Right hindlimb (tissue), 1 donor: ENCODE measurements at regions not wholly inside any gene's neighbourhood (a gene's known extent, or its start where the extent isn't known, plus 50 kb on each side); places are given as distances from the start of the nearest gene placed in this dataset.
A peak's percentile ranks its signal among the peaks of the same experiment; 100 is the strongest.
"Not testable (repeated sequence)": the region's sequence is repeated elsewhere in the genome, so short reads cannot be mapped to it uniquely, and the experiment has no call there.

Experiments
- DNase-seq: peaks from one replicate; pipeline ENCODE4 v3.0.0-alpha.2; 2018

- not testable (repeated sequence) for DNase-seq
These were observed 88.5 kb upstream of the RANBP6 start for GRCh38 chr9:6103911-6104310.

GRCh38 chr9:6102336-6102987, 87.0 kb upstream of the RANBP6 start:
- DNase-seq: not testable (repeated sequence)

- DNase-seq: not testable (repeated sequence)
These were observed 86.3 kb upstream of the RANBP6 start for GRCh38 chr9:6101725-6102124.

DNA sequence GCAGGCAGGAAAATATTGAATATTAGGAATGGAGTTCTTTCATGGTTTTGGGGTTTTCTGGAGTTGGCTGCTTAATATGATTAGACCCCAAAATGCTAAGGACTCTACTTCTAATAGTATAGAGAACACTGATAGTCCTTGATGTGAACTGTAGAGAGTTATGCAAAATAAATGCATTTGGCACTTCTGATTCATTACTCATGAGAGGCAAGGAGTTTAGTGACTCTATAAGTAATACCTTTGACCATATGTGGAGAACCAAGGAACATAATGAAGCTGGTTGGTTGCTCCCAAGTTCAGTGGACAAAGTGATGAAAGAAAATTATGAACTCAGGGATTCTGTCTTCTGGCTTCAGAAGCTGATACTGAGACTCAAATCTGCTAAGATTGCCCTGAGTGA, 83.9 kb upstream of the RANBP6 start:
- not testable (repeated sequence) for DNase-seq

GRCh38 chr9:6098431-6098830, 83.0 kb upstream of the RANBP6 start:
- DNase-seq: no peak

GRCh38 chr9:6096821-6097220, 81.4 kb upstream of the RANBP6 start:
- no peak for DNase-seq

DNA sequence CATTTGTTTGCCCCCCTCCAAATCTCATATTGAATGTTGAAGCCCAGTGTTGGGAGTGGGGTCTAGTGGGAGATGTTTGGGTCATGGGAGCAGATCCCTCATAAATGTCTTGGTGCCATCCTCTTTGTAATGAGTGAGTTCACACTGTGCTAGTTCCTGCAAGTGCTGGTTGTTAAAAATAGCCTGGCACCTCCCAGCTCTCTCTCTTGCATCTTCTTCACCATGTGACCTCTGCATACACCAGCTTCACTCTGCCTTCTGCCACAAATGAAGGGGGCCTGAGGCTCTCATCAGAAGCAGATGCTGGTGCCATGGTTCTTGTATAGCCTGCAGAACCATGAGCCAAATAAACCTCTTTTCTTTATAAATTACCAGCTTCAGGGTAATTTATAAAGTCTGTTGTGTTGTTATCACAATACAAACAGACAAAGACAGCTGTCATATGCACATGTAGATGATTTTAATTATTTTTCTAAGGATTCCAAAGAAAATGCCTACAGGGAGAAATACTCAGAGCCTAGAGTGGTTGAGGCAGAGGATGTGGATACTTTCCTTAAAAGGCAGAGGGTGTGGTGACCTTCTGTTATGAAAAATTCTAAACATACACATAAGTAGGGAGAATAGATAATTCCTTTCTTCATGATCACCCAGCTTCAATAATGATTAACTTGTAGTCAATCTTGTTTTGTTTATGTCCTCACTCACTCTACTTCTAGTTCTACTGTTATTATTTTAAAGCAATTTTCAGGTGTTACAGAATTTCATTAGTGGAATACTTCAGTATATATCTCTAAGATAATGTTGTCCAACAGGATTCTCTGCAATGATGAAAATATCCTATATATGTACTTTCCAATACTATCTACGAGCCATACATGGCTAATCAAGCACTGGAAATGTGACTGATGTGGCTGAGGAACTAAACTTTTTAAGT, 75.1 kb upstream of the RANBP6 start:
- DNase-seq: no peak

- DNase-seq: no peak
These were observed 73.9 kb upstream of the RANBP6 start for GRCh38 chr9:6089300-6089699.

GRCh38 chr9:6086006-6086655, 70.7 kb upstream of the RANBP6 start:
- DNase-seq: no peak

DNA sequence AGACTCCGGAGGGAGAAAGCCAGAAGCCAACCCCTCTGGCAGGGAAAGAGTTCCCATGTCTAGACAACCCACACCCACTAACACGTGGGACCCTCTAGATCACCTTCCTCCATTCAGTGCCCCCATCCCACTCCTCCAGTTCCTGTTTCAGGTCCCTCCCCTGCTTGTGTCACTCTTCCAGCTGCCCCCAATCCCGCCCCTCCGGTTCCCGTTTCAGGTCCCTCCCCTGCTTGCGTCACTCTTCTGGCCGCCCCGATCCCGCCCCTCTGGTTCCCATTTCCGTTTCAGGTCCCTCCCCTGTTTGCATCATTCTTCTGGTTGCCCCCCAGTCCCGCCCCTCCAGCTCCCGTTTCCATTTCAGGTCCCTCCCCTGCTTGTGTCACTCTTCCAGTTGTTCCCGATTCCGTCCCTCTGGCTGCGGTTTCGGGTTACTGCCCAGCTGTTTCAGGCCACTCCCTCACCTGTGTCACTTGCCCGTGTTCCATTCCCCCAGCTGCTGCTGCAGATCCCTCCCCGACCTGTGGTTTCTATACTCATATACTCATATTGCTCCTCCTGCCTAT, 64.8 kb upstream of the RANBP6 start:
- DNase-seq: peak; percentile 94

GRCh38 chr9:6079386-6079785, 64.0 kb upstream of the RANBP6 start:
- no peak for DNase-seq

DNA sequence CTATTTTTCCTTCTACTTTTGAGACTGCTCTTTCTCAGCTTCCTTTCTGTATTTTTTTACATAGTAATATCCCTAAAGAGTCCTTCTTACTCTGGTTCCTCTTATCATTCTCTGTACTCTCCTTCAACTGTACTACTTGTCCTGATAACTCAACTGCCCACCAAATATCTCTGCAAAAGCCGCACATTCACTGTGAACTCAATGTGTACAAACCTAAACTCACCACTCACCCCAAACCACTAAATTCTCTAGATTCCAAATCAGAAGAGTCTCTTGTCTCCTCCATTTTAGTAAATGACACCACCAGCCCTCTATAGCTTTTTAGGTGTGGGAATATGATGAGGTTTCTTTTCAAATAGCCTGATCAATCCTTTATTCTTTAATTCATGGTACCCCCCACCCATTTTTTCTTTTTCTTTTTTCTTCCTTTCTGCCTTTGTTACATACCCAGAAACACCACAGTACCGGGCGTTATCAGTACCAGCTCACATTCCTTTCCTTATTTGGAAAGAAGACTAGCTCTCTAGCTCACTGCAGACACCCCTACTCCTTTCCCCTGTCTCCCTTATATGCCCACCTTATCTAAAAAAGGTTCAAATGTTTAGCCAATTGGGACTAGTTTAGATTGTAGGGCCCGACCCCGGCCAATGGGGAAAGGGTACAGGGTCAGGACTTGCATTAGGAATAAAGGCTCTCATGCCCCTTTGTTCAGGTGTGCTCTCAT, 63.1 kb upstream of the RANBP6 start:
- no peak for DNase-seq

DNA sequence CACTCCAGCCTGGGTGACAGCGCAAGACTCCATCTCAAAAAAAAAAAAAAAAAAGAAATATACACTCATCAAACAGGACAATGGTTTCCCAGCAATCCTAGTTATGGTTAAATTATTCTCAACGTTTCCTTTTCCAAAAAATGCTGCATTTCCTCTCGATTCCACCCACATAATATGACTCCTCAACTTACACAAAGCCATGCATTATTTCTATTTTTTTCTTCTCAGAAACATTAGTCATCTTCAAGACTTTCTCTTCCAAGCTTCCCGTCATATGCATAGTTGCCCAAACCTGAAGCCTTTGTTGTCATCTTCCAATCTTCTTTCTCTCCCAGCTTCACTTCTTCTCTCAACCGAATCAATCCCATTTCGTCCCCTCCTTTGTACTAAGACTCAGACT, 61.4 kb upstream of the RANBP6 start:
- DNase-seq: no peak

DNA sequence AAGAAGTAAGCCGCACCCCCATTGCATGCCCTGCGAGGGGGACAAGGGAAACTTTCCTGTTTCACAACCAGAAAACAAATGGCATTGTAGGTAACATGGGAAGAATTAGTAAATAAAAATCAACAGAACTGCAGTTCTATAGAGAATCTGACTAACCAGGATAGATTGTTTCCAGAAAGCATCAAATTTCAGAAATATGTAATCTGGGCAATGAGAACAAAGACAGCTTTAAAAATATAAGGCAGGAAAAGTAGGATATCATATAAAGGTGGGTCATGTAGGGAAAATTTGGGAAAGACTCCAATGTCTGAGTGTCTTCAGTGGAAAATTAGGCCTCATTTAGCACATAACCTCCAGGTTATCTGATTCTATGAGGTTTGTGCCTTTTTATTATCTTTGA, 58.3 kb upstream of the RANBP6 start:
- no peak for DNase-seq

GRCh38 chr9:6072865-6073264, 57.4 kb upstream of the RANBP6 start:
- no peak for DNase-seq

GRCh38 chr9:6072453-6072852, 57.0 kb upstream of the RANBP6 start:
- DNase-seq: no peak

- no peak for DNase-seq
These were observed 53.6 kb upstream of the RANBP6 start for GRCh38 chr9:6068983-6069382.

- DNase-seq: no peak
These were observed 52.0 kb upstream of the RANBP6 start for GRCh38 chr9:6067426-6067825.
